AG09319 (cell line): ENCODE measurements at regions not wholly inside any gene's neighbourhood (a gene's known extent, or its start where the extent isn't known, plus 50 kb on each side); places are given as distances from the start of the nearest gene placed in this dataset.
"Not testable (repeated sequence)": the region's sequence is repeated elsewhere in the genome, so short reads cannot be mapped to it uniquely, and the experiment has no call there.

ENCODE experiments used
- DNase-seq: peaks from one replicate; pipeline ENCODE4 v3.0.0-alpha.2; 2010; ENCODE audit warnings: low read depth; ENCODE audit errors: extremely low read depth
- CTCF ChIP-seq: IDR thresholded peaks from 2 replicates; pipeline ENCODE4 v1.5.1; 2011; ENCODE audit warnings: low read depth, mild to moderate bottlenecking, inconsistent platforms, low read length, moderate library complexity

DNA sequence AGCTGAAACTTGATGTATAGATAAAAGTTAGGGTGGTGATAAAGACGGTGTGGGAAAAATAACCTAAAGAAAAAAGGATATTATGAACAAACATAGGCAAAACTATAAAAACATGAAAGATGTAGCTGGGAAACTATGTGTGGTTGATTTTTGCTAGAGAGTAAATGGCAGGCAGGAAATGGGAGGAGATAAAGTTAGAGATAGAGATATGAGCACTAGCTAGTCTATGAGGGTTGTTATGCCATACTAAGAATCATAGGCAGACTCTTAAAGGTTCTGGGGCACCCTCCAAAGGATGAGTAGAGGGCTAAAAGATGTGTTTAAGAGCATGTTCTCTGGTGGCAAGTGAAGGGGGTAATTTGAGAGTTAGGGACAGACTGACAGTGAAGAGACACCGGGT lies 1109.2 kb downstream of the GATA3 start:
- TF ChIP-seq CTCF = no peak
- DNase-seq = no peak

- no peak for DNase-seq
Observed at GRCh38 chr10:9166770-9167169, 1112.3 kb downstream of the GATA3 start.

DNA sequence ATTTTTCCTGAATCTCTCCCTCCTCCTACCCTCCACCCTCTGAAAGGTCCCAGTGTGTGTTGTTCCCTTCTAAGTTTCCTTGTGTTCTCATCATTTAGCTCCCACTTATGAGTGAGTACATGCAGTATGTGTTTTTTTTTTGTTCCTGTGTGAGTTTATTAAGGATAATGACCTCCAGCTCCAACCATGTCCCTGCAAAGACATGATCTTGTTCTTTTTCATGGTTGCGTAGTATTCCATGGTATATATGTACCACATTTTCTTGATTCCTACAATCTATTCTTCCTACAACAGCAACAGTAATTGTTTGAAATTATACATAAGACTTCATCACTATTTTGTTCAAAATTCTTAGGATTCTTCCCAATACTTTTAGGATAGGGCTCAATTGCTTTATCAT lies 1117.8 kb downstream of the GATA3 start:
- no peak for TF ChIP-seq CTCF

More at GRCh38 chr10:9166770-9167169, 1112.3 kb downstream of the GATA3 start:
- no peak for TF ChIP-seq CTCF

GRCh38 chr10:9175200-9175599 lies 1120.7 kb downstream of the GATA3 start:
- DNase-seq = no peak
- no peak for TF ChIP-seq CTCF

More for the DNA sequence above, 1117.8 kb downstream of the GATA3 start:
- no peak for DNase-seq

GRCh38 chr10:9183197-9183880 lies 1128.9 kb downstream of the GATA3 start:
- DNase-seq = not testable (repeated sequence)

DNA sequence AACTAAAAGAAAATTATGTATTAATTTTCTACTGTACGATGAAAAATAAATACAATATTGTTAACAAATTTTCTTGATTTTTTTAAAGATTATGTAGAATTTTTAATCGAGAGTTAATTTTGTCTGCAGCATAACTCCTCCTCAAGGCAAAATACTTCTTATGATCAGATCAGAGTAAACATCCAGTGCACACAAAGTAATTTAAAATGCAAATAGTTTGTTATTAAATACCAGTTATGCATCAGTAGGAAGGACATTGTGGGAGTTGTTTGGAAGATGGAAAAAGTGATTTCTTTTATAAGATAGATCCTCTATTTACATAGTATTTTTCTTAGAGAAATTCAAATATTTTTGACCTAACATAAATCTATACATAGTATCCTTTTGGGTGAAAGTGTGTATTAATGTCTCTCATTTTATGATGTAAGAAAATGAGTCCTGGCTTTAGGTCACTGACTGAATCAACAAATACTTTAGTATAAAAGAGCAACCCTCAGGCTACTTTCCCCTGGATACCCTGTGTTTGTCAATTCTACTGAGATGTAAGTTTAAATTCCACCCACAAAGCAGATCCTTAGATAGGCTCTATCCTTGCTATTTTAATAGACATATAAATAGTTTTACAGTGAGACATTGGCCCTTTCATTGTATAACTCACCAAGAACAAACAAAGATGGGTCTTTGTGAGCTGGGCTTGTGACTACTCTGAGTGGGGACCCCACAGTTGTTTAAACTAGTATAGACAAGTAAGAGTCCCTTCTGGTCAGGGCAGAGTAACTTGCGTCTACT lies 1133.7 kb downstream of the GATA3 start:
- TF ChIP-seq CTCF = no peak
- no peak for DNase-seq

GRCh38 chr10:9189448-9189847 lies 1135.0 kb downstream of the GATA3 start:
- DNase-seq = no peak
- TF ChIP-seq CTCF = no peak
